Immature natural killer cell (primary cell): ENCODE measurements at regions not wholly inside any gene's neighbourhood (a gene's known extent, or its start where the extent isn't known, plus 50 kb on each side); places are given as distances from the start of the nearest gene placed in this dataset.

Experiments
- DNase-seq, 3 donors: peaks; one replicate each; pipeline ENCODE4 v3.0.0; 2022; ENCODE audit warnings: mixed read lengths in 1 of 3
- H3K27ac Mint-ChIP-seq, 6 donors: one replicate each; pipeline ENCODE4 v1.8.0; 2020; ENCODE audit warnings: mixed read lengths in 6 of 6, mild to moderate bottlenecking in 5 of 6, inconsistent platforms in 4 of 6, moderate library complexity in 3 of 6
- H3K27me3 Mint-ChIP-seq, 3 donors: one replicate each; pipeline ENCODE4 v1.8.0; 2020 to 2021; ENCODE audit warnings: low read depth in 3 of 3, mild to moderate bottlenecking in 3 of 3, mixed read lengths in 3 of 3, moderate library complexity in 3 of 3, inconsistent platforms in 1 of 3
- H3K36me3 Mint-ChIP-seq, 3 donors: one replicate each; pipeline ENCODE4 v1.8.0; 2020; ENCODE audit warnings: mixed read lengths in 3 of 3, inconsistent platforms in 2 of 3, mild to moderate bottlenecking in 2 of 3
- H3K4me1 Mint-ChIP-seq, 2 donors: one replicate each; pipeline ENCODE4 v1.8.0; 2020; ENCODE audit warnings: inconsistent platforms in 2 of 2, mild to moderate bottlenecking in 2 of 2, mixed read lengths in 2 of 2, moderate library complexity in 1 of 2
- H3K4me3 Mint-ChIP-seq, 5 donors: one replicate each; pipeline ENCODE4 v1.8.0; 2020; ENCODE audit warnings: mild to moderate bottlenecking in 5 of 5, mixed read lengths in 5 of 5, inconsistent platforms in 3 of 5, moderate library complexity in 3 of 5
- H3K9me3 Mint-ChIP-seq, 6 donors: one replicate each; pipeline ENCODE4 v1.8.0; 2020; ENCODE audit warnings: mild to moderate bottlenecking in 6 of 6, mixed read lengths in 6 of 6, inconsistent platforms in 4 of 6, moderate library complexity in 3 of 6

GRCh38 chr18:39618265-39619003 is 2052.8 kb upstream of the CELF4 start:
- Mint-ChIP-seq H3K36me3 (peaks cover 0 to 4% (median 0%) of the 10 kb centered on the region in 3 donors), H3K9me3 (peaks cover 3 to 67% (median 20%) of the 10 kb centered on the region in 6 donors), H3K4me1 (no peaks in the 10 kb centered on the region), H3K4me3 (no peak overlapping the region), H3K27ac (no peak overlapping the region), H3K27me3 (no peaks in the 10 kb centered on the region)
- DNase-seq, result no peak

GRCh38 chr18:39611381-39612100 is 2045.9 kb upstream of the CELF4 start:
- no peak overlapping the region for H3K27ac Mint-ChIP-seq
- H3K27me3 Mint-ChIP-seq, result no peaks in the 10 kb centered on the region
- no peaks in the 10 kb centered on the region for H3K4me1 Mint-ChIP-seq
- no peak overlapping the region for H3K4me3 Mint-ChIP-seq
- H3K9me3 Mint-ChIP-seq, result peaks cover 6 to 49% (median 17%) of the 10 kb centered on the region in 6 donors
- no peak for DNase-seq
- no peaks in the 10 kb centered on the region for H3K36me3 Mint-ChIP-seq

GRCh38 chr18:39607034-39607433 is 2041.4 kb upstream of the CELF4 start:
- no peak for DNase-seq
- Mint-ChIP-seq H3K4me3 (no peak overlapping the region), H3K27ac (no peak overlapping the region), H3K36me3 (no peaks in the 10 kb centered on the region), H3K4me1 (no peaks in the 10 kb centered on the region), H3K27me3 (peaks cover 0 to 2% (median 0%) of the 10 kb centered on the region in 3 donors), H3K9me3 (peaks cover 2 to 30% (median 9%) of the 10 kb centered on the region in 6 donors)

GRCh38 chr18:39604836-39605235 is 2039.2 kb upstream of the CELF4 start:
- H3K36me3 Mint-ChIP-seq, result peaks cover 0 to 3% (median 0%) of the 10 kb centered on the region in 3 donors
- H3K27me3 Mint-ChIP-seq, result peaks cover 0 to 2% (median 0%) of the 10 kb centered on the region in 3 donors
- DNase-seq, result no peak
- H3K4me3 Mint-ChIP-seq, result no peak overlapping the region
- no peak overlapping the region for H3K27ac Mint-ChIP-seq
- no peaks in the 10 kb centered on the region for H3K4me1 Mint-ChIP-seq
- H3K9me3 Mint-ChIP-seq, result peaks cover 0 to 26% (median 9%) of the 10 kb centered on the region in 6 donors

- Mint-ChIP-seq H3K27me3 (peaks cover 0 to 2% (median 0%) of the 10 kb centered on the region in 3 donors), H3K4me1 (no peaks in the 10 kb centered on the region), H3K36me3 (peaks cover 0 to 3% (median 0%) of the 10 kb centered on the region in 3 donors), H3K27ac (no peak overlapping the region), H3K9me3 (peaks cover 3 to 28% (median 14%) of the 10 kb centered on the region in 6 donors), H3K4me3 (no peak overlapping the region)
- DNase-seq, result no peak
These were observed 2036.5 kb upstream of the CELF4 start for GRCh38 chr18:39602131-39602530.

- Mint-ChIP-seq H3K4me3 (no peak overlapping the region), H3K36me3 (peaks cover 0 to 3% (median 0%) of the 10 kb centered on the region in 3 donors), H3K27ac (no peak overlapping the region), H3K4me1 (no peaks in the 10 kb centered on the region), H3K9me3 (peaks cover 3 to 24% (median 12%) of the 10 kb centered on the region in 6 donors), H3K27me3 (peaks cover 0 to 2% (median 0%) of the 10 kb centered on the region in 3 donors)
- no peak for DNase-seq
These were observed 2035.3 kb upstream of the CELF4 start for GRCh38 chr18:39600894-39601293.

- H3K4me1 Mint-ChIP-seq, result no peaks in the 10 kb centered on the region
- DNase-seq, result no peak
- H3K4me3 Mint-ChIP-seq, result no peak overlapping the region
- peaks cover 0 to 3% (median 0%) of the 10 kb centered on the region in 3 donors for H3K36me3 Mint-ChIP-seq
- H3K27ac Mint-ChIP-seq, result no peak overlapping the region
- peaks cover 5 to 33% (median 10%) of the 10 kb centered on the region in 6 donors for H3K9me3 Mint-ChIP-seq
- H3K27me3 Mint-ChIP-seq, result peaks cover 0 to 2% (median 0%) of the 10 kb centered on the region in 3 donors
These were observed 2033.7 kb upstream of the CELF4 start for GRCh38 chr18:39599251-39599650.

GRCh38 chr18:39596891-39597290 is 2031.3 kb upstream of the CELF4 start:
- no peaks in the 10 kb centered on the region for H3K4me1 Mint-ChIP-seq
- peaks cover 6 to 44% (median 10%) of the 10 kb centered on the region in 6 donors for H3K9me3 Mint-ChIP-seq
- peaks cover 0 to 3% (median 0%) of the 10 kb centered on the region in 3 donors for H3K36me3 Mint-ChIP-seq
- H3K4me3 Mint-ChIP-seq, result no peak overlapping the region
- no peak overlapping the region for H3K27ac Mint-ChIP-seq
- no peak for DNase-seq
- H3K27me3 Mint-ChIP-seq, result peaks cover 0 to 1% (median 0%) of the 10 kb centered on the region in 3 donors

GRCh38 chr18:39596221-39596620 is 2030.6 kb upstream of the CELF4 start:
- Mint-ChIP-seq H3K9me3 (peaks cover 6 to 39% (median 10%) of the 10 kb centered on the region in 6 donors), H3K36me3 (no peaks in the 10 kb centered on the region)

GRCh38 chr18:39594206-39594605 is 2028.6 kb upstream of the CELF4 start:
- H3K4me1 Mint-ChIP-seq, result no peaks in the 10 kb centered on the region
- no peaks in the 10 kb centered on the region for H3K36me3 Mint-ChIP-seq
- no peak overlapping the region for H3K4me3 Mint-ChIP-seq
- DNase-seq, result no peak
- H3K27ac Mint-ChIP-seq, result no peak overlapping the region
- peaks cover 6 to 46% (median 9%) of the 10 kb centered on the region in 6 donors for H3K9me3 Mint-ChIP-seq
- H3K27me3 Mint-ChIP-seq, result peaks cover 0 to 1% (median 0%) of the 10 kb centered on the region in 3 donors

More at GRCh38 chr18:39596221-39596620, 2030.6 kb upstream of the CELF4 start:
- Mint-ChIP-seq H3K27me3 (peaks cover 0 to 1% (median 0%) of the 10 kb centered on the region in 3 donors), H3K4me1 (no peaks in the 10 kb centered on the region), H3K27ac (no peak overlapping the region), H3K4me3 (no peak overlapping the region)
- no peak for DNase-seq

GRCh38 chr18:39591649-39592048 is 2026.1 kb upstream of the CELF4 start:
- Mint-ChIP-seq H3K4me1 (no peaks in the 10 kb centered on the region), H3K27ac (no peak overlapping the region), H3K36me3 (no peaks in the 10 kb centered on the region), H3K9me3 (peaks cover 3 to 37% (median 6%) of the 10 kb centered on the region in 6 donors), H3K27me3 (peaks cover 0 to 1% (median 0%) of the 10 kb centered on the region in 3 donors), H3K4me3 (no peak overlapping the region)
- no peak for DNase-seq

- Mint-ChIP-seq H3K9me3 (peaks cover 0 to 34% (median 6%) of the 10 kb centered on the region in 6 donors), H3K27me3 (peaks cover 0 to 3% (median 0%) of the 10 kb centered on the region in 3 donors)
These were observed 2023.9 kb upstream of the CELF4 start for GRCh38 chr18:39589496-39589895.

GRCh38 chr18:39587586-39587985 is 2022.0 kb upstream of the CELF4 start:
- no peak for DNase-seq
- Mint-ChIP-seq H3K9me3 (peaks cover 0 to 33% (median 6%) of the 10 kb centered on the region in 6 donors), H3K27me3 (peaks cover 0 to 3% (median 0%) of the 10 kb centered on the region in 3 donors), H3K4me1 (no peaks in the 10 kb centered on the region), H3K4me3 (no peak overlapping the region), H3K36me3 (no peaks in the 10 kb centered on the region), H3K27ac (no peak overlapping the region)

More at GRCh38 chr18:39589496-39589895, 2023.9 kb upstream of the CELF4 start:
- no peak for DNase-seq
- no peak overlapping the region for H3K4me3 Mint-ChIP-seq
- H3K4me1 Mint-ChIP-seq, result no peaks in the 10 kb centered on the region
- no peaks in the 10 kb centered on the region for H3K36me3 Mint-ChIP-seq
- no peak overlapping the region for H3K27ac Mint-ChIP-seq

GRCh38 chr18:39586741-39587140 is 2021.1 kb upstream of the CELF4 start:
- Mint-ChIP-seq H3K4me1 (no peaks in the 10 kb centered on the region), H3K9me3 (peaks cover 0 to 34% (median 6%) of the 10 kb centered on the region in 6 donors), H3K4me3 (no peak overlapping the region), H3K36me3 (no peaks in the 10 kb centered on the region), H3K27ac (no peak overlapping the region), H3K27me3 (peaks cover 0 to 2% (median 0%) of the 10 kb centered on the region in 3 donors)
- no peak for DNase-seq
